Fibroblast of skin of right biceps (primary cell): ENCODE measurements at regions not wholly inside any gene's neighbourhood (a gene's known extent, or its start where the extent isn't known, plus 50 kb on each side); places are given as distances from the start of the nearest gene placed in this dataset.
A peak's percentile ranks its signal among the peaks of the same experiment; 100 is the strongest.

Experiments
- DNase-seq: peaks from one replicate; pipeline ENCODE4 v3.0.0-alpha.2; 2013

DNA sequence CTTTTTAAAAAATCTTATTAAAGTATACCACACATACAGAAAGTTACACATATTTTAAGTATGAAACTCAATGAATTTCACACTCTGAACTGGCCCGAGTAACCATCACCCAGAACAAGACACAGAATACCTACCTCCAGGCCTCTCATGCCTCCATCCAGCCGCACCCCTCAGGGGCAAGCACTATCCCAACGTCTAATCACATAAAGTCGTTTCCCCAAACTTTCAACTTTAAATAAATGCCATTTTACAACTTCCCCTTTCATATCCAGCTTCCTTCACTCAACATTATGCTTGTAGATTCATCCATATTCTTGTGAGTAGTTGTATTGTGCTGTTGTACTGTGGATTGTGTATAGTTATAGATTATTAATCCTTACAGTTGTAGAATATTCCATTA, 539.1 kb downstream of the CD83 start:
- DNase-seq = no peak

DNA sequence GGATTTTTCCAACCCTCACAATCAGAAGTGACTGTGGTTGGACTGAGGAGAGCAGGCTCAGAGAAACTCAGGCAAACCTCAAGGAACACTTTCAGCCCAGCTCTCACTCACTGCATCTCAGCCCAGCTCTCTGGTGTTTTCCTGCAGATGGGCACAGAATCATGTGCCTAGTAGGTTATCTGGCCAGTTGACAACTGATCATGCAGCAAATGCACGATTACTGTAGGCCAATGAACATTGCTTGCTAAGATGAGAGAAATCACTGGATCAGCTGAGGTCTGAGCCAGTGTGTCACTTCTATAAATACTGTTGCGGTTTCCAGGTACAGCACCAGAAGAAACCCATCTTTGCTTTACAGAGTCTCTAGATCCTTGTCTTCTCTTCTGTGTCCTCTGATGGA, 540.5 kb downstream of the CD83 start:
- no peak for DNase-seq

DNA sequence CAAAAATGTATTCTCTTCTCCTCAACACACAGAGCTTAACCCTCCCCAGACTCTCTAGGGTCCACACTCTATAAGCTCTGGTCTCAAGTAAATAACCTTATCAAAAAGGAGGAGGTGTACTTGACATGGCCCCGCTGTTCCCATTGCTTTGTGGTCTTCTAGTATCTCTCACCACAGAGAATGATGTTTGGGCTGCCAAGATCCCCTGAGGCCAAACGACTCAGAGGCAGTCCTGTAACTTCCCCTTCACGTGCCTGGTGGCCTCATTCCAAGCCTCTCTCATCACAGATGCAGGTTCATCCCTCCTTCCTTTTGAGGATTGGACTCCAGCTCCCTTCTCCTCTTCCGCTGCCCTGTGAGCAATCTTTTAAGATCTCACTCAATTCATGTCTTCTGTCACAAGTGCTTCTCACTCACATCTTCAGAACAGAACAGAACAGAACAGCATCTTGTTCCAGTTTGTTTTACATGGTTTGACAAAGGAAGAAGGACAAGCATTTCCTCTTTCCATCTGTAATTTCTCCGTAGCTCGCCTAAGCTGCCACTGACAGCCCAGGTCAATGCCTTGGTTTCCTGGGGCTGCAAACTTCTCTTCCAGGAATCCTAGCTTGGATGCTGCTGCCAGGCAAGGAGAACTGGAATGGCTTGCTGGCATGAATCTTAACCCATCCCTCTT, 541.5 kb downstream of the CD83 start:
- peak; percentile 66 for DNase-seq

DNA sequence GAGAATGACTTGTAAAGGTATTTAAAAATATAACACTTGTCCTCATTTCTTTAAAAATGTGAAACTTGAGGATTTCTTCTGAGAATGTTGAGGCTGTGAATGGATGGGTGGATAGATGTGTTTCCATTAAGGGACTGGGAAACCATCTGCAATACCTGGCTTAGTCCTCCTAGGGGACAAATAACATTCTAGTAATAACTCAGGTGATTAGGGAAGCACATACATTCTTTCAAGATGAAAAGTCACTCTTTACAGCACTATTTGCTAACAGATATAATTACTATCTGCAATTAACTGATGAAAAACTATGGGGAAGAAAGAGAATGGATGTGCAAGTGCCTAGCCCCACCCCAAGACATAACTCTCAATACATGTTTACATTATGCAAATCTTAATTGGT, 542.3 kb downstream of the CD83 start:
- no peak for DNase-seq

DNA sequence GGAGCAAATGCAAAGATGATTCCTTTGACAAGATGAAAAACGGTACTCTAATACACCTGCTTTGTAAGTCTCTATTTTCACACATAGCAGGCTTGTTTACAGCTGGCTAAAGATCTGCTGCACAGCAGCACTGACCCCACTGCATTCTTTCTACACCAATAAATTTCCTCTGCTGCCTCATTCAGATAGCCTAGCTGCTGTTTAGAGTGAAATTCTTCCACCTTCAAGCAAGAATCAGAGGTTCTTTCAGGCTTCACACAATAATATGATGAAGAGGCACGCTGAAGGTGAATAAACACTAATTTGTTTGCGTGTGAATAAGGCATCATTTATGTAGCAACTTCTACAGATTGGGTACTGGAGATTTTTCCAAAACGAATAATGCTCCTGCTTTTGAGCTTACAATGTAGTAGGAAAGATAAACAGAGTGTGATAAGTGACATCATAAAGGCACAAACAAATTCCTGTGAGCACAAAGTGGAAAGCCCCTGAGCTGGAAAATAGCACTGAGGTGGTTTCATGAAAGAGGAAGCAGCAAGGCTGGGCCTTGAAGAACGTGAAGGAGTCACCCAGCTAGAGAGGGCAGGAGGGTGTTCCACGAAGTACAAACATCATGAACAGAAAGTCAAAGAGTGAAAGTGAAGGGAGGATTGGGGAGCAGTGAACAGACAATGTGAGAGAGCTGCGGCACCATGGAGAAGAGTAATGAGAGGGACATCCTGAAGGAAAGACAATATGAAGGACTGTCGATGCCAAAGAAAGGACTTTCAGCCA, 543.4 kb downstream of the CD83 start:
- DNase-seq = no peak

DNA sequence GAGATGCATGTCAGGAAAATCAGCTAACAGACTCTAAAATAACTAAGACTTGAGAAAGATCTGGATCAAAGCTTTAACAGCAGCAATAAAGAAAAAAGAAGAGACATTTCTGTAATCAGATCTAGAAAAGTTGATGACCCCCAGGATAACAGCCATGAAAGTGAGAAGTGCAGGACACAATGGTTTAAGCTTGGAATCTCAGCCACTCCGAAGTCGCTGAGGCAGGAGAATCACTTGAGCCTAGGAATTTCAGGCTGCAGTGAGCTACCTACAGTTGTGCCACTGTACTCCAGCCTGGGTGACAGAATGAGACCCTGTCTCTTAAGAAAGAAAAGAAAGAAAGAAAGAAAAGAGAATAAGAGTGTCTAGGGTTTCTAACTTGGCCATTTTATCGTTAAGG, 544.1 kb downstream of the CD83 start:
- no peak for DNase-seq

DNA sequence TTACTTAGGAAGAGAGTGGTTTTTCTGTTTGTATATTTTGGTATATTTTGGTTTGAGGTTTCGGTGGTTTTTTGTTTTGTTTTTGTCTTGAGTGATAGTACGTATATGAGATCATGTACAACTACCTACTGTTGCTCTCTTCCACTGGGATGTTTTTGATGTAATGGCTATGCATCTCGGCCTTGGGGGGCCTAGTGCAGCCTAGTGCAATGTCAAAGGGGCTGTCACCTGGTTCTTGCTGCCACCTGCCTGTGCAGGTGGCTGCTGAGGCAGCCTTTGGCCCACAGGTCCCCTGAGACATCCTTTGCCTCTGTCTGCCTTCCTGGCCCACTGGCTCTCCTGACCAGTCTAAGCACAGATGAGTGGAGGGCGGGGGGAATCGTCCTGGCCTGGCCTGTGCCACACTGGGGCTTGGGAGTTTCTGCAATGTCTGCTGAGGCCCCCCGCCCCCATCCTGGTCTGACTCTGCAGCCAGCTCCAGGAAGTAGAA, 546.6 kb downstream of the CD83 start:
- no peak for DNase-seq

DNA sequence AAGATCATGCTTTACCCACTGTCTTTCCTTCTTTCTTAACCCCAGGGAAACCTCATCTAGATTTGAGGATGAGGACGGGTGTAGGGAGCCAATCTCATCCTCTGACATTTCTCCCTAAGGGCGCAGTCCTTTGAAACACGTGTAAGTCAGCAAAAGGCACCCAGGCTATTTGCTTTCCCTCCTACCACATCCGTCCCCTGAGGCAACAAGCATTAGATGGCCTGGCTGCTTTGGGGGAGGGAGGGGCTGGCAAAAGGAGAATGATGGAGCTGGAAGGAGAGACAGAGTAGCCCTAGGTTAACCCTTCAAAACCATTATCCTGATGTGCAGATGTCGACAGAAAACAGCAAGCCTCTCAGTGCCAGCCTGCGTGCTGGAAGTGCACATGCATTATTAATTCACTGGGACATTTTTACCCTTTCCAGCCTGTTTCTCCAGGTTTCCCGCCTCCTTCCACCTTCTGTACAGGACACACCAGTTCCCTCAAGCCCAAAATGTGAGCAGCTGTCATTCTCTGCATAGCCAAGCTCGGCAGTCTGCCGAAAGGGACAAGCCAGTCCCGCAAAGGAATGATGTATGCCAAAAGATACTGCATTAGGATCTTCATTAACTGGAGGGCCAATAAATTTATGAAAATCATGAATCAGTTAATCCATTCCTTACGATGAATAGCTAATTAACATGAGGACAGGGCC, 547.2 kb downstream of the CD83 start:
- peak; percentile 17 for DNase-seq

DNA sequence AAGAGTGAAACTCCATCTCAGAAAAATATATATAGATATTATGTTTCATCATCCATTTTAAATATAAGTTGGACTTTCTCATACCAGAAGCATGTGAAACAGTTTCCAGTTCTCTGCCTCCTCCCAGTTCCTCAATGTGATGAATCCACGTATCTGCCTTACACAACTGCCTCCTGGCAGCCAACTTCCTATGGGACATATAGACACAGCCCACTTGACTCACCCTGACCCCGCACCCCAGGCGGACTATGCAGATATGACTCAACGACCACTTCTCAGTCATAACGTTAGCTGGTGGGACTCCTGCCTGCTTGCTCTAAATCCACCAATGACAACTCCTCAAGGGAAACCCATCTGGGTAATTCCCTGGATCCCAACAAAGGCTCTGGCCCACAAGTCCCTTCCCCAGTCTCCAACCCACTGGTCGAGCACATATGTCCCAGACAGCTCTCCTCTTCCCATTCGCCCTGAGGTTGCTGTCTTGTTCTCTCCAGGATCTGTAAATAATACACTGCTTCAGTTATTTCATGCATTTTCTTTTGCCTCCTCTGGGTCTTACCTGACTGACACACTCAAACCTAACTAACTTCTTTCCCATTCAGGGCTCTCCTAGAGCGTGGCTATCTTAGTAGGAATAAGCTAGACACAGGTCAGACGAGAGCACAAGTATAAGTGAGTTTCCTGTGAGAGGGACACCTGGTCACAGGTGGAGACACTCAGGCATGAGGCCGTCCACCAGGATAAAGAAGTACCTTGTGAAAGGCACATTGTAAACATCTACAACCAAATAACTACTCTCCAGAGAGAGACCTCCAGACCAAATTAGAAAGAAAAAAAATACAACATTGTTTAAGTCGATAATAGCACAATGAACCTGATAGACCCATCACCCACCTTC, 548.5 kb downstream of the CD83 start:
- peak; percentile 99 for DNase-seq

DNA sequence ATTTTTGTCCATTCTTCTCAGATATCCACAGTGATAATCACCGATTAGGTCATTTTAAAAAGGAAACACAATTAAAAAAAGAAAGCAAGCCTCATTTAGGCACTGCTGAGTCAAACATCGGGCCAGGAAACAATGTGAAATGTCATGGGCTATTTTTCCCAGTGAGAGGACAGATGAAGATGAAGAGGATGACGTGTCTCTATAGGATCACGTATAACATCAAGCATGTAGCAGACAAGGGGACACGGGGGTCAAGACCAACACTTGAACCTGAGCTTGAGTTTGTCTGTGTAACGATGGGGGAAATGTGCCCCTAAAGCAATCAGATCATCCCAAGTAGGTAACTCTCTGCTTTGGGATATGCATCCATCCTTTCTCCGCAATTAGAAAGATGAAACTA, 553.2 kb downstream of the CD83 start:
- DNase-seq = no peak

DNA sequence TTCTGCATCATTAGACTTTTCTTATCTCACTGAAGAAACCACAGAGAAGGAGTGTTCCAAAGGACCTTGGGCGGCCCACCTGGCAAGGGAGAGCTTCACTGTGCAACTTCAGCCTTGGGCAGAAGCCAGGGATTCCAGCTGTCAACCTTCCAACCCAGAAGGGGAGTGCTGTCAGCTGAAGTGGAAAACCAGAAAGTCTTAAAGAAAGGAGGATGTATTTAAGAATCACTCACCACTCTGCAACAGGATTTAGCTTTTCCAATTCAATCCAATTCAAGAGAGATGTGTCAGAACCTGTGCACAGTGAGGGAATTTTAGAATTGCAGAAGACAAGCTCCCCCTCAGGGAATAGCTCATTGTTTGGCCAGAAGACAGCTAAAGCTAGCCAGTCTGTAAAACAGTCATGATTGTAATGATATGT, 553.7 kb downstream of the CD83 start:
- DNase-seq = peak; percentile 81

DNA sequence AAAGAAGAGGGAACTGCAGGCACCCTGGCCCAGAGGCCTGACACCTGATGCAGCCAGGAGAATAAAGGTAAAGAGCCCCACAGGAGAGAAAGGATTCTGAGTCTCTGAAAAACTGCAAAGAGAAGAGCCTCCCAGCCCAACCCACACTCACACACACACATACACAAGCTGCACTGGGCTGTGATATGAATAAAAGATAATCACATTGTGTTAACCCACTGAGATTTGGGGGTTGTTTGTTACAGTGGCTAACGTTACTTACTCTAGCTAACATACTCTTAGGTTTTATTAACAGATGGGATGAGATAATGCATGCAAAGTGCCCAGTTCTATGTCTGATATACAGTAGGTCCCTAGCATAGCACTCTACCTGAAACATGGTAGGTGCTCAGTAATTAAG, 554.4 kb downstream of the CD83 start:
- DNase-seq = no peak

DNA sequence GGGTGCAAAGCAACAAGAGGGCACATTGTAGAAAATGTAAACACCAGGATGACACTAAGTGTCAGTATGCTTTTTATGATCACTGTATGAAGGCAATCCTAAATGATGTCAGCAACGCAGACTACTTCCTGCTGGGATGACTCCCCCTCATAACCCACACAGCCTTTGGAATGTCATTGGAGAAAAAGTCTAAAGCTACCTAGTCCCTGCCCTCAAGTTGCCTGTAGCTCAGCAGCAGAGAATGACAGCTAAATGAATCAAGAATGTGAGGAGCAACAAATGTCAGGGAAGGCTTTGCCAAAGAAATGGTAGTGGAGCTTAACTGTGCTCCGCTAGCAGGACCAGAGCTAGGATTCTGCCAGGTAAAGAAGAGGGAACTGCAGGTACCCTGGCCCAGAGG, 555.6 kb downstream of the CD83 start:
- peak; percentile 81 for DNase-seq

DNA sequence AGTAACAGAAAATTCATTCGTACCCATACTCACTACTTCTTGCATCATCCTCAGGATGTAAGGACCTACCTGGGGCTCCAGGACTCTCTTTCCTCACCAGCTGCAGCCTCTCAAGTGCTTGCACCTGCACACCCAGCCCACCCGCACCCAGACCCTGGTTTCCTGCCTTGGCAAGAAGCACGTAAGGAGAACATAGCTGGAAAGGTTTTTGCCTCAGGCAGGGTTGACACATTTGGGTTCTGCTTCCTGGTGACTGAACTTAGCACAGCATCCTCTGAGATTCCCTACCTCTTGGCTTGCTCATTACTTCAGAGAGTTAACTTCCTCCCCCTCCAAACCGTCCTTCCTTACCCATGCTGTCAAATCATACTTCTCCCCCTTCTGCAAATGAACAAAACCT, 556.9 kb downstream of the CD83 start:
- no peak for DNase-seq

DNA sequence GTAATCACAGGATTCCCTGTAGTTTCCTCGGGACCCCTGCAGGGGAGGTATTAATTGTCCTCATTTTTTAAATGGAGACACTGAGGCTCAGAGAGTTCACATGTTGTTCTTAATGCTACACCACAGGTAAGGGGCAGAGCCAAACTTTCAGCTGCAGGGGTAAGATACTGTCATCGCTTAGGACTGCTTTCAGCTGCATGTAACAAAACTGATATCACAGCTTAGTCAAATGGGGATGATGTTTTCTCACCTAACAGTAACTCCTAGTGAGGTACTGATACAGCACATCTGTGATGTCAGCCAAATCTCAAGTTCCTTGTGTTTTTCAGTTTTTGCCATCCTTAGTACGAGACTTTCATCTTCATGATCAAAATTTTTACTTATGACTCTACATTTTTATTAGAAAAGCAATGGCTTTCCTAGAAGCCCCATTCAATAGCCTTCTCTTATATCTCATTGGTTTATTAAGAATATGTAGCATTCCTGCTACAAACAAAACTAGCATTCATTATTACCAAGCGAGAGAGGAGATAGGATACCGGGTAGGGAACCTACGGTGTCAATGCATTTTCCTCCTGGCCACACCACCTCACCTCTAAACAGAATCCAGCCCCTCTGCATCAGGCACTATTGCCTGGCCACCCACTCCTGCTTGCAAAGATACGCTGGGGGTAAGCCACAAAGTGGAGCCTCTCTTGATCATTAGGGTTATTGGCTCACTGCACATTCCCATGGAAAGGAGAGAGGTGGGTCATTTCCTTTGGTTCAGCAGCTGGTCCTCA, 557.5 kb downstream of the CD83 start:
- no peak for DNase-seq

DNA sequence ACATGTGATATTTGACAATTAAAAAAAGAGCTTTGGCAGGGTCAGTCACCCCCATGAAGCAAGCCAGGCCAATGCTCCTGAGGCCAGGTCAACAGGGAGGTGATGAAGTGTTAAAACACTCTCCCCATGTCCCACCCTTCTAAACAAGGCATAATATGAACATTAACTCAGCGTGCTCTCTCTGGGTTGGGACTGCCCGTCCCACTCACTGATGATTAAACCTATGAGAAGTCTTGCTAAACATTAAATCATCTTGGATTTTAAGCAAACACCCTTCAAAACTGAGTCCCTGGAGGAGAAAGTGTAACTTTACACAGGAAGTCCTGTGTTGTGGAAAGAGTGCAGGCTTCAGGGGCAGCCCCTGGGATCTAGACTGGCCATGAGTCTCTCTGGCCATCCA, 558.5 kb downstream of the CD83 start:
- DNase-seq = peak; percentile 58

DNA sequence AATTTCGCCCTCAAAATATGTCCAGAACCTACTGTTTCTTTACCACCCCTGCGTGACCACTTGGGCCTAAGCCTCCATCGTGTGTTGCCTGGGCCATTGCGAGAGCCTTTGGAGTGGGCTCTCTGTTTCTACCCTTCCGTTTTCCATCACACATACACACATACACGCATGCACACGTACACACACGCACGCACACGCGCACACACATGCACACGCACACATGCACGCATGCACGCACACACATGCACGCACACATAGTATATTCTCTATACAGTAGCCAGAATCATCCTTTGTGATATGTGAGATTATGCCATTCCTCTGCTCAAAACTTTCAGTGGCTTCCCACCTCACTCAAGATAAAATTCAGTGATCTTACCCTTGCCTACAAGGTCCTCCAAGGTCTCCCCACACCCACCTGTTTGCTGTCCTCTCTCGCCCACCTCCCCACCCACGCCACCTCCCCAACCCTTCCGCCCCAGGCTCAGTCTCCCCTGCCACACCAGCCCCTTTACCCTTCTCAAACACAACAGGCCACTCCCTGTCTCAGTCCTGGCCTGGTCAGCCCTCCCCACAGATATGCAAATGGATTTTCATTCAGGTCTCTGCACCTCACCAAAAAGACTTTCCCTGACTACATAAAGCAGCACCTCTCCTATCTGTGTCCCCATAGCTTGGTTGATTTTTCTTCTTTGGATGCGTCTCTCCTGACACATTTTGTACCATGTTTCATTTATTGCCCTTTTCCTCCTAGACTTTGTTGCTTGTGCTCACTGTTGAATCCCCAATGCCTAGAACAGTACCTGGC, 559.6 kb downstream of the CD83 start:
- DNase-seq = no peak

DNA sequence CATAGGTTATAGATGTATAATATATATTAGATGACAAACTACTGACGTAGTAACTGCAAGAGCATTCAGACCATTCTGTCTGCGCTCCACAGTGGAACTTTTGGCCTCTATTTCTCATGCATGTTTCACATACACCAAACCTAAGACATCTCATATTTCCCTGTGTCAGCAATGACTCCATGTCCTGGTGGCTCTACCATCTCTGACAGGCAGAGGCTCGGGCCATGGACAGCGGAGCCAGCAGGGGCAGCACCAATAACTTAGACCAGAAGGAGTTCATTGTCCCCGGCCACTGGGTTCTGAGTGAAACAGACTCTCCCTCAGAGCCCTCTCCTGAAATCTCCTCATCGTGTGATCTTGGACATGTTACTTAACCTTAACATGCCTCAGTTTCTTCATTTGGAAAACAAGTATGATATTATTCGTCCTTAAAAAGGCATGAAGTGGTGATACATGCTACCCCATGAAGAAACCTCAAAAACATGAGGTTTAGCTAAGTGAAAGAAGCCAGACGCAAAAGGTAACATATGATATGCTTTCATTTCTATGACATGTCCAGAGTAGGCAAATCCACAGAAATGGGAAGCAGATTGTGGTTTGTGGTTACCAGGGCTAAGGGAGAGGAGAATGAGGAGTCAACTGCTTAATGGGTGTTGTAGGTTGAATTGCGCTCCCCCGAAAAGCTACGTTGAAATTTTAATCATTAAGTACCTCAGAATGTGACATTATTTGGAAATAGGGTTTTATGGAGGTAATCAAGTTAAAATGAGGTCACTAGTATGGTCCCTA, 564.0 kb upstream of the JARID2 start:
- DNase-seq = peak; percentile 54

DNA sequence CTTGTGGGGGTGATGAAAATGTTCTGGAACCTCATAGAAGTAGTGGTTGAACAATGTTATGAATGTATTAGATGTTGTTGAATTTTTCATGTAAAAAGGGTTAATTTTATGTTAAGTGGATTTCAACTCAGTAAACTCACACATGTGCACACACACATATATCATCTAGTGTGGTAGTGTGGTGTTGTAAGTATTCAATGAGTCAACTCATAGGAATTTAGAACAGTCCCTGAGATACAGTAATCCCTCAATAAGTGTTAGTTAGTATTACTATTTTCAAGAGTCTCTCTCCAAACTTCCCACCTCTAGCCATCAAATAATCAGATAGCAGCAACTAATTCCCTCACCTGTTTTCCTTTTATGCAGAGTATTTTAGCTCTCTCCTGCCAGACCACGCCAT, 563.1 kb upstream of the JARID2 start:
- DNase-seq = peak; percentile 81

DNA sequence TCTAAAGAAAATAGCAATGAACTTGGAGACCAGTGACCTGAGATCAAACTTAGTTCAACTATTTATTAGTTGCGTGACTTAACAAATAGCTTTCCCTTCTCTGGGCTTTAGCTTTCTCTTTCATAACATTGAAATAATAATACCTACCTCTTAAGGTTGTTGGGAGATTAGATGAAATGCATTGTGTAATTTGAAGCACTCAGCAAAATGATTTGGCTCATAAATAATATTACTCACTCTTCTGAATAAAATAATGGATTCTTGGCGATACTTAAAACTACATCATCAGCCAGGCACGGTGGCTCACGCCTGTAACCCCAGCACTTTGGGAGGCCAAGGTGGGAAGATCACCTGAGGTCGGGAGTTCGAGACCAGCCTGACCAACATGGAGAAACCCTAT, 556.2 kb upstream of the JARID2 start:
- DNase-seq = no peak
